IPS-NIHi7 (cell line): ENCODE measurements at regions not wholly inside any gene's neighbourhood (a gene's known extent, or its start where the extent isn't known, plus 50 kb on each side); places are given as distances from the start of the nearest gene placed in this dataset.
"Not testable (repeated sequence)": the region's sequence is repeated elsewhere in the genome, so short reads cannot be mapped to it uniquely, and the experiment has no call there.

Experiments used
- DNase-seq: peaks from one replicate; pipeline ENCODE4 v3.0.0; 2012; ENCODE audit warnings: mixed read lengths; ENCODE audit errors: extremely low spot score

GRCh38 chr4:187484186-187484585 lies 511.4 kb upstream of the ZFP42 start:
- DNase-seq = no peak

GRCh38 chr4:187485676-187486075 lies 509.9 kb upstream of the ZFP42 start:
- no peak for DNase-seq

GRCh38 chr4:187491286-187491685 lies 504.3 kb upstream of the ZFP42 start:
- DNase-seq = no peak

- no peak for DNase-seq
These were observed 503.6 kb upstream of the ZFP42 start for GRCh38 chr4:187491959-187492358.

GRCh38 chr4:187493661-187494060 lies 501.9 kb upstream of the ZFP42 start:
- no peak for DNase-seq

- no peak for DNase-seq
These were observed 495.6 kb upstream of the ZFP42 start for GRCh38 chr4:187499956-187500355.

GRCh38 chr4:187500796-187501195 lies 494.8 kb upstream of the ZFP42 start:
- no peak for DNase-seq

- DNase-seq = no peak
These were observed 493.8 kb upstream of the ZFP42 start for GRCh38 chr4:187501731-187502130.

GRCh38 chr4:187504974-187505797 lies 490.4 kb upstream of the ZFP42 start:
- no peak for DNase-seq

- not testable (repeated sequence) for DNase-seq
These were observed 489.8 kb upstream of the ZFP42 start for GRCh38 chr4:187505798-187506141.

GRCh38 chr4:187516224-187516623 lies 479.3 kb upstream of the ZFP42 start:
- DNase-seq = no peak

- DNase-seq = no peak
These were observed 453.9 kb upstream of the ZFP42 start for GRCh38 chr4:187541666-187542065.

- no peak for DNase-seq
These were observed 451.0 kb upstream of the ZFP42 start for GRCh38 chr4:187544461-187545053.

- no peak for DNase-seq
These were observed 448.3 kb upstream of the ZFP42 start for GRCh38 chr4:187547316-187547715.

GRCh38 chr4:187550256-187550950 lies 445.2 kb upstream of the ZFP42 start:
- DNase-seq = no peak

GRCh38 chr4:187552781-187553180 lies 442.8 kb upstream of the ZFP42 start:
- DNase-seq = no peak

- no peak for DNase-seq
These were observed 440.4 kb upstream of the ZFP42 start for GRCh38 chr4:187555174-187555573.

- DNase-seq = no peak
These were observed 437.2 kb upstream of the ZFP42 start for GRCh38 chr4:187558391-187558790.

- DNase-seq = no peak
These were observed 433.2 kb upstream of the ZFP42 start for GRCh38 chr4:187562345-187562744.

- no peak for DNase-seq
These were observed 430.2 kb upstream of the ZFP42 start for GRCh38 chr4:187565416-187565815.

- DNase-seq = no peak
These were observed 425.7 kb upstream of the ZFP42 start for GRCh38 chr4:187569871-187570270.

GRCh38 chr4:187575706-187576105 lies 419.9 kb upstream of the ZFP42 start:
- DNase-seq = no peak

GRCh38 chr4:187576751-187577150 lies 418.8 kb upstream of the ZFP42 start:
- no peak for DNase-seq
